Mesothelial cell of epicardium (in vitro differentiated cells): ENCODE measurements at regions not wholly inside any gene's neighbourhood (a gene's known extent, or its start where the extent isn't known, plus 50 kb on each side); places are given as distances from the start of the nearest gene placed in this dataset.
A peak's percentile ranks its signal among the peaks of the same experiment; 100 is the strongest.

Source experiments
- DNase-seq, 2 experiments: peaks; one replicate each; pipeline ENCODE4 v3.0.0; 2021; ENCODE audit warnings: low spot score in 2 of 2; ENCODE audit not compliant: unreplicated experiment in 2 of 2
- H3K27ac Mint-ChIP-seq: 2 replicates; pipeline ENCODE4 v1.8.0; 2021; ENCODE audit warnings: mixed read lengths
- H3K27me3 Mint-ChIP-seq: 2 replicates; pipeline ENCODE4 v1.8.0; 2021; ENCODE audit warnings: low read depth, mixed read lengths
- H3K36me3 Mint-ChIP-seq: 2 replicates; pipeline ENCODE4 v1.8.0; 2021; ENCODE audit warnings: mixed read lengths
- H3K4me1 Mint-ChIP-seq: 2 replicates; pipeline ENCODE4 v1.8.0; 2021; ENCODE audit warnings: mixed read lengths
- H3K4me3 Mint-ChIP-seq: 2 replicates; pipeline ENCODE4 v1.8.0; 2021; ENCODE audit warnings: mild to moderate bottlenecking, moderate library complexity, mixed read lengths
- H3K9me3 Mint-ChIP-seq: 2 replicates; pipeline ENCODE4 v1.8.0; 2021; ENCODE audit warnings: mixed read lengths
- CTCF ChIP-seq: fragments of 200-600 bp; sonication (generic); IDR thresholded peaks from one replicate; pipeline ENCODE4 v1.5.0; 2021; ENCODE audit warnings: antibody characterized with exemption; ENCODE audit not compliant: unreplicated experiment

- no peak for TF ChIP-seq CTCF
- Mint-ChIP-seq H3K27ac (no peak overlapping the region), H3K27me3 (no peaks in the 10 kb centered on the region), H3K9me3 (peaks cover 5% of the 10 kb centered on the region), H3K36me3 (no peaks in the 10 kb centered on the region), H3K4me1 (peaks cover 24% of the 10 kb centered on the region), H3K4me3 (no peak overlapping the region)
- DNase-seq: no peak
Measured at GRCh38 chr2:42897358-42897757, 105.0 kb upstream of the HAAO start.

DNA sequence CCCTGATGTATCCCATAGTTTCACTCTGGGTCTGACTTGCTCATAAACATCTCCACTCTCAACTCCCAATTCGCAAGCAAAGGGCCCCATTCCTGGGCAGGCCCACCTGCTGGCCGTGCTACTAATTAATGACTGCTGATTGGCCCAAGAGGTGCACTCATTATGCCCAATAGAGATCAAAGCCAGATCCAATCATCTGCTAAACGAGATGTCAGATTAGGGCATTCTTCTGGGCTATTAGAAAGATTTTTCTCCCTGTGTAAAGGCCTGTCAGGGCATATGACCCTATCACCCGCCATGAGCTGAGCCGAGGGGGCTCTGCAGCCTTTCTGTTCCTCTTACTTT is 103.4 kb upstream of the HAAO start:
- H3K4me1 Mint-ChIP-seq: peaks cover 15% of the 10 kb centered on the region
- H3K9me3 Mint-ChIP-seq: peaks cover 12% of the 10 kb centered on the region
- no peak overlapping the region for H3K27ac Mint-ChIP-seq
- H3K27me3 Mint-ChIP-seq: no peaks in the 10 kb centered on the region
- H3K36me3 Mint-ChIP-seq: peaks cover 4% of the 10 kb centered on the region
- no peak for DNase-seq
- H3K4me3 Mint-ChIP-seq: no peak overlapping the region
- no peak for TF ChIP-seq CTCF

DNA sequence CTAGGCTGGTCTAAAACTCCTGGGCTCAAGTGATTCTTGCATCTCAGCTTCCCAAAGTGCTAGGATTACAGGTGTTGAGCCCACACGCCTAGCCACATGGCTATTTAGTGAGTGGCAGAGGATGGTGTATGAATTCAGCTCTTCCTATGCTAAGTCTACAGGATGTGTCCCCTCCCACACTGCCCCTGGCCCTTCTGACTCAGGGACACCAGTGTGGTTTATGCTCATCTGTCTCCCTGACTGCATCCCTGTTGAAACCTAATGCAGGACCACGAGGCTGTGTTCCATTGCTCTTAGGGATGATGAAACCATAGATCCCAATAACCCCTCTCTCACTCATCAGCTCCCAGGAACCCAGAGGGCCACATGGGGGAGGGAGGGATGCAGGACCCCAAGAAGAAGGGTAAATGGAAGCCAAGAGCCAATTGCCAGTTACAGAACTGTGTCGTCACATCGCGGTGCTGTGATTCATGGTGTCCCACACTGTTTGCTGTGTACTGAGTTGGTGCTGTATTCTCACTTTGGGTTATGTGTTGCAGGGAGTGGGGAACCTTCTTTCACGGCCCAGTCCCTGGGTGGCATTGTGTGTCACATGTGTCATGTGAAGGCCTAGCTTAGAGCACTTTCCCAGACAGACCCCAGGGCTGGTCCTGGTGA is 102.9 kb upstream of the HAAO start:
- DNase-seq: peak in 1 of 2 experiments; percentile 31
- Mint-ChIP-seq H3K4me3 (no peak overlapping the region), H3K27ac (no peak overlapping the region), H3K36me3 (peaks cover 4% of the 10 kb centered on the region), H3K27me3 (no peaks in the 10 kb centered on the region), H3K4me1 (peaks cover 10% of the 10 kb centered on the region), H3K9me3 (peaks cover 13% of the 10 kb centered on the region)
- TF ChIP-seq CTCF: no peak

DNA sequence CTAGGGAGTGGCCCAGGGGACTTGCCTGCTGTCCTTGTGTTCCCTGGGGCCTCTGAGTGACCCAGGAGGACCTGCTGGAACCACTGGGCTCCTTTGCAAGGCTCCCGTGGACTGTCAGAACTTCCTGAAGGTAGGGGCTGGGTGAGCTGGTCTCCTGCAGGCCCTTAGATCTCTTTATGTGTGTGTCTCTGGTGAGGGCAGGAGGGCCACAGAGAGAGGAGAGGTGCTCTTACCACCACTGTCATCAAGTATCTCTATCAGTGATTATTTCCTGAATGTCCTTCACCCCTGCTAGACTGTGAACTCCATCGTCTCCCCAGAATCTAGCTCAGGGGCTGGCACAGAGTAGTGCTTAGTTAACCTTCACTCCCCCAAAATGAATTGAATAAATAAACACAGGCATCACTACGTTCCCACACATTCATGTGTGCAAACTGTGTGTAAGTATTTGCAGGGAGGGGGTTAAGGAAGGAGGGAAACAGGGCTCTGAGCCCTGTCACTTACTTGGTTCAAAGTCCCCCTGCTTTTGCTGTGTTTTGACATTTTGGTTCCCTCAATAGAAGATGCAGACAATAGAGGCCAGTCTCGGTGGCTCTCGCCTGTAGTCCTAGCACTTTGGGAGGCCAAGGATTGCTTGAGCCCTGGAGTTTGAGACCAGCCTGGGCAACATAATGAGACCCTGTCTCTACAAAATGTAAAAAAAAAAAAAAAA is 100.8 kb upstream of the HAAO start:
- no peak for TF ChIP-seq CTCF
- Mint-ChIP-seq H3K4me1 (peaks cover 2% of the 10 kb centered on the region), H3K9me3 (peaks cover 30% of the 10 kb centered on the region), H3K27ac (no peak overlapping the region), H3K36me3 (peaks cover 10% of the 10 kb centered on the region), H3K4me3 (no peak overlapping the region), H3K27me3 (no peaks in the 10 kb centered on the region)
- DNase-seq: no peak

GRCh38 chr2:42890791-42891355 is 98.5 kb upstream of the HAAO start:
- Mint-ChIP-seq H3K9me3 (peaks cover 32% of the 10 kb centered on the region), H3K4me3 (no peak overlapping the region), H3K27me3 (no peaks in the 10 kb centered on the region), H3K27ac (no peak overlapping the region), H3K36me3 (peaks cover 10% of the 10 kb centered on the region), H3K4me1 (peaks cover 2% of the 10 kb centered on the region)
- TF ChIP-seq CTCF: no peak
- DNase-seq: peak in 1 of 2 experiments; percentile 2
